Keratinocyte (primary cell): ENCODE measurements at regions not wholly inside any gene's neighbourhood (a gene's known extent, or its start where the extent isn't known, plus 50 kb on each side); places are given as distances from the start of the nearest gene placed in this dataset.

Source experiments
- CTCF ChIP-seq, 3 experiments: IDR thresholded peaks in 1 of 3; conservative IDR thresholded peaks in 1 of 3; optimal IDR thresholded peaks in 1 of 3; 2 replicates in 2 of 3; 3 replicates in 1 of 3; pipeline versions ENCODE3 to v1.5.1; 2011; ENCODE audit warnings: low read length in 3 of 3, mild to moderate bottlenecking in 3 of 3, moderate library complexity in 2 of 3, control low read depth in 1 of 3, inconsistent platforms in 1 of 3; ENCODE audit not compliant: insufficient read depth in 2 of 3; ENCODE audit errors: extremely low read depth in 1 of 3
- EZH2 ChIP-seq: IDR thresholded peaks from one replicate; pipeline ENCODE4 v1.6.1; 2012; ENCODE audit warnings: inconsistent platforms, mild to moderate bottlenecking, low read length, moderate library complexity

DNA sequence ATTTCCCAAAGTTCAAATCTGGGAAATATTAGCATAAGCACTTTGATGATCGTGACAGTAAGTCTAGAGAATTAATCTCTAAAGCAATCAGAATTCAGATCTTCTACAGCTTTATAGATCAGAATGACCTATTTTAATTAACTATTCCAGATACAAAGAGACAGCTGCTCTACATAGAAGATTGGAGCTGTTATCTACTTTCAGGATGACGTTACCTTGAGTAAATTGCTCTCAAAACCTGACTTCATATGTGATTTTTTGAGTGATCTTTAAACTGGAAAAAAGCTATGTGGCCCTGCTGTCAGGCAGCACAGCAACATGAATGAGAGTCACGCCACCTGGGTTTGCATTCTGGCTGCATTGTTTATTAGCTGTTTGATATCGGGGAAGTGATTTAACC, 259.9 kb upstream of the CDH6 start:
- no peak for TF ChIP-seq CTCF (optimal IDR thresholded peaks at IDR 0.05 in 1 of 3, IDR thresholded peaks at IDR 0.05 in 1 of 3, conservative IDR thresholded peaks at IDR 0.05 in 1 of 3; ENCODE audit: extremely low read depth in 1 of 3, insufficient read depth in 2 of 3, low read length in 3 of 3)
- TF ChIP-seq EZH2 = no peak
